HG02763 (cell line): ENCODE measurements at regions not wholly inside any gene's neighbourhood (a gene's known extent, or its start where the extent isn't known, plus 50 kb on each side); places are given as distances from the start of the nearest gene placed in this dataset.
"Not testable (repeated sequence)": the region's sequence is repeated elsewhere in the genome, so short reads cannot be mapped to it uniquely, and the experiment has no call there.

Source experiments
- ATAC-seq: cut with Tn5 transposase; IDR thresholded peaks from one replicate; pipeline ENCODE4 v1.9.1; 2021; ENCODE audit warnings: mild to moderate bottlenecking, moderate library complexity; ENCODE audit not compliant: unreplicated experiment

DNA sequence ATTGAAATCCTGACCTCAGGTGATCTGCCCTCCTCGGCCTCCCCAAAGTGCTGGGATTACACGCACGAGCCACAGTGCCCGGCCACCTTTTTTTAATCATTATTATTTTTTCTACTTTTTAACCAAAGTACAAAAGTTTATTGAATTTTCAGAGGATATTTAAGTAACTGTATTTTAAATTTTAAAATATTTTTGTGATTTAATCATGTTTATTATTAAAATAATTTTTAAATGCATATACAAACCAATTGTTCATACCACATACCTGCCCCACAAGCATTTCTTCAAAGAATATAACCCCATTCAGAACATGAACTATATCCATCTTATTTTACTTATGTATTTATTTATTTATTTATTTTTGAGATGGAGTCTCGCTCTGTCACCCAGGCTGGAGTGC lies 163.6 kb upstream of the MAP2 start:
- no peak for ATAC-seq

- ATAC-seq, result not testable (repeated sequence)
Measured at GRCh38 chr2:209261366-209262053, 162.3 kb upstream of the MAP2 start.

- ATAC-seq, result no peak
Measured at GRCh38 chr2:209269024-209269423, 154.8 kb upstream of the MAP2 start.

- ATAC-seq, result no peak
Measured at GRCh38 chr2:209276000-209276399, 147.8 kb upstream of the MAP2 start.

DNA sequence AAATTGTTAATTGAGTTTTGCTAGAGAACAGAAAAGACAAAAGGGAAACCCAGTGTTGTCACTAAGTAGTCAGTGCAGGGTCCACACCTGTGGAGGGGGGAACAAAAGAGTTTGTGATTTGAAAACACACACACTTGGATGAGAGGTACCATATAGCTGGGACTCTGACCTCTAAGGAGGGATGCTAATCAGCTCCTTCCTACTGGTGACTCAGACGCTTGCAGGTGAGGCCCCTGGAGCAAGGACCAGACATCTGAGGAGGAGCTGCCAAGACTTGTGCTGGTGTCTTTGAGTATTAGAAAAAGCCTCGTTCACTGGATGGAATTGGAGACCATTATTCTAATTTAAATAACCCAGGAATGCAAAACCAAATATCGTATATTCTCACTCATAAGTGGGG lies 146.4 kb upstream of the MAP2 start:
- no peak for ATAC-seq

- no peak for ATAC-seq
Measured at GRCh38 chr2:209298601-209299000, 125.2 kb upstream of the MAP2 start.

DNA sequence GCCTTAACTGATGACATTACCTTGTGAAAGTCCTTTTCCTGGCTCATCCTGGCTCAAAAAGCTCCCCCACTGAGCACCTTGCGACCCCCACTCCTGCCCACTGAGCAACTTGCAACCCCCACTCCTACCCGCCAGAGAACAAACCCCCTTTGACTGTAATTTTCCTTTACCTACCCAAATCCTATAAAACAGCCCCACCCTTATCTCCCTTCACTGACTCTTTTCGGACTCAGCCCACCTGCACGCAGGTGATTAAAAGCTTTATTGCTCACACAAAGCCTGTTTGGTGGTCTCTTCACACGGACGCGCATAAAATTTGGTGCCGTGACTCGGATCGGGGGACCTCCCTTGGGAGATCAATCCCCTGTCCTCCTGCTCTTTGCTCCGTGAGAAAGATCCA lies 124.4 kb upstream of the MAP2 start:
- ATAC-seq, result not testable (repeated sequence)

DNA sequence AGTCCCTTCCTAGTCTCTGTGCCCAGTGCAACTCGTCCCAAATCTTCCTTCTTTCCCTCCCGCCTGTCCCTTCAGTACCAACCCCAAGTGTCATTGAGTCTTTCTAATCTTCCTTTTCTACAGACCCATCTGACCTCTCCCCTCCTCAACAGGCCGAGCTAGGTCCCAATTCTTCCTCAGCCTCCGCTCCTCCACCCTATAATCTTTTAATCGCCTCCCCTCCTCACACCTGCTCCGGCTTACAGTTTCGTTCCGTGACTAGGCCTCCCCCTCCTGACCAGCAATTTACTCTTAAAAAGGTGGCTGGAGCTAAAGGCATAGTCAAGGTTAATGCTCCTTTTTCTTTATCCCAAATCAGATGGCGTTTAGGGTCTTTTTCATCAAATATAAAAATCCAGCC lies 123.1 kb upstream of the MAP2 start:
- ATAC-seq, result not testable (repeated sequence)

DNA sequence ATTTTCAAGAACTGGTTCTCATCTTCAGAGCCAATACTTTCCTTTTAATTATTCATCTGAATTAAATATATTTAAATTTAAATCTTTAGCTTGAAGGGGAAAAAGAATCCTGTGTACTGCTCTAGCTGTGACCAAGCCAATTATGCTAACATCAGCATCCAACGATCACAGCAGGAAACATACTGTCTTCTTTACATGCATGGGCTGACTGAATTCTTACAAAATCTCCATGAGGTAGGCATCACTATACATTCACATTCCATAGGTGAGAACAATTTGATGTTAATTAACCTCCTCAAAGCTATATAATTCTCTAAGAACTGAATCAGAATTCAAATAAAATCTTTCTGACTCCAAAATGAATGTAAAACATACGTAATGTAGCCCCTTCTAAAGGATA lies 118.8 kb upstream of the MAP2 start:
- no peak for ATAC-seq

- no peak for ATAC-seq
Measured at GRCh38 chr2:209305746-209306196, 118.1 kb upstream of the MAP2 start.

GRCh38 chr2:209307161-209308001 lies 116.5 kb upstream of the MAP2 start:
- ATAC-seq, result no peak

DNA sequence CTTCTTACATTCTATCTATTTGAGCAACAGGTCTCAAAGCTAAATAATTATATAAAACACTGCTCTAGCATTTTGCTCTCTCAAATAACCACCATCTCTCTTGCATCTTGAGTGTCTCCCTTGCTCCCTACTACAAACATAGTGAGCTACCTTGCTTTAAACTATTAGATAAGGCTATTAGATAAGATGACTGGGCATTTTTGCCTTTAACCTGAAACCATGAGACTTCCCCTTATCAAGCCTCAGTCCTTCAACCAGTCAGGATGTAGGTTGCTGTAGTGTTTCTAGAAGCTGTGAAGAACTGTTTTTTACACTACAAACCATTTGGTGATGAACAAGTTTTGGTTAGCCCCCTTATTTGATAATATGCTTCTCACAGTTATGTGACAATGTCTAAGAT lies 115.4 kb upstream of the MAP2 start:
- ATAC-seq, result no peak

DNA sequence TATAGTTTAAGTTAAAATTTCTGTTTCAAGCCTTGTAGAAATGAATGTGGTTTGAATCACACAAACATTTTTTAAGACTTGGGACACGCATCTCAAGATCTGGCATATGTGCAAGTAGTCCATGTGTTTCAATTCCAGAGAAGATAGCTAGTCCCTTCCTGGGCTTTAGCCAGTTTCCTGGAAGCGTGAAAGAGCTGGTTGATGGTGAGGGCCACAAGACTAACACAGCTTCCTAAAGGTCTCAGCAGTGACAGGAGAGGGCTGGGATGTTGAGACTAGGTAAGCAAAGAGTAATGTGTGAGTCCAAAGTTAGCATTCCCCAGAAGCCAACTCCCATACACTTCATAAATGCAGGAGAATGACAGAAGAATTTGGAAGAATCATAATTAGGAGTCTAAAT lies 111.9 kb upstream of the MAP2 start:
- no peak for ATAC-seq

GRCh38 chr2:209312450-209312849 lies 111.4 kb upstream of the MAP2 start:
- not testable (repeated sequence) for ATAC-seq

- no peak for ATAC-seq
Measured at GRCh38 chr2:209314653-209315052, 109.2 kb upstream of the MAP2 start.

GRCh38 chr2:209316141-209316540 lies 107.7 kb upstream of the MAP2 start:
- ATAC-seq, result no peak

- no peak for ATAC-seq
Measured at GRCh38 chr2:209321076-209321475, 102.8 kb upstream of the MAP2 start.

GRCh38 chr2:209321581-209321980 lies 102.3 kb upstream of the MAP2 start:
- ATAC-seq, result no peak

- no peak for ATAC-seq
Measured at GRCh38 chr2:209322041-209322440, 101.8 kb upstream of the MAP2 start.

GRCh38 chr2:209322905-209323512 lies 100.8 kb upstream of the MAP2 start:
- no peak for ATAC-seq

- no peak for ATAC-seq
Measured at GRCh38 chr2:209323738-209324137, 100.1 kb upstream of the MAP2 start.

GRCh38 chr2:209324281-209324680 lies 99.6 kb upstream of the MAP2 start:
- ATAC-seq, result no peak
